ENCODE measurements at regions not wholly inside any gene's neighbourhood (a gene's known extent, or its start where the extent isn't known, plus 50 kb on each side); places are given as distances from the start of the nearest gene placed in this dataset.

- DNase-seq = no peak
These were observed 233.1 kb upstream of the IRX1 start for GRCh38 chr5:3362606-3362910.

GRCh38 chr5:3361811-3362605 is 233.6 kb upstream of the IRX1 start:
- no peak for DNase-seq

- DNase-seq = no peak
These were observed 236.0 kb upstream of the IRX1 start for GRCh38 chr5:3359642-3360041.

DNA sequence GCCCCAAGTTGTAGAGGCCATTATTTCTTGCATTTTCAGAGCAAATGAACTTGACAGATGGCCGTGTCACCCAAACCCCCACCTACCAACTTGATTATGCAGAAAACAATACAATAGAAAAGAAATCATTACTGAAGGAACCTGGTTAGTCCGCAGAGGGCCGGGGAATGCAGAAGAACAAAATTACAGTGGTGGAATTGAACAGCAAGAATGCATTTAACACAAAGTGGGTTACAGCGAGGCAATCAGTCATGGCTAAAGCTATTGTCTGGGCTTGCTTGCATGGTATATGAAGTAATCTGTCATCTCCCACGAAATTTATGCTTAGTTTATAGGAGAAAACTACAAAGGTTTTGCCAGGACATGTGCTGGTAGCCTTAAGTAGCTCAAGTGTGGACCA is 238.3 kb upstream of the IRX1 start:
- no peak for DNase-seq

- no peak for DNase-seq
These were observed 239.6 kb upstream of the IRX1 start for GRCh38 chr5:3356016-3356415.

- no peak for DNase-seq
These were observed 240.5 kb upstream of the IRX1 start for GRCh38 chr5:3355126-3355525.

GRCh38 chr5:3354606-3355005 is 241.0 kb upstream of the IRX1 start:
- DNase-seq = no peak

DNA sequence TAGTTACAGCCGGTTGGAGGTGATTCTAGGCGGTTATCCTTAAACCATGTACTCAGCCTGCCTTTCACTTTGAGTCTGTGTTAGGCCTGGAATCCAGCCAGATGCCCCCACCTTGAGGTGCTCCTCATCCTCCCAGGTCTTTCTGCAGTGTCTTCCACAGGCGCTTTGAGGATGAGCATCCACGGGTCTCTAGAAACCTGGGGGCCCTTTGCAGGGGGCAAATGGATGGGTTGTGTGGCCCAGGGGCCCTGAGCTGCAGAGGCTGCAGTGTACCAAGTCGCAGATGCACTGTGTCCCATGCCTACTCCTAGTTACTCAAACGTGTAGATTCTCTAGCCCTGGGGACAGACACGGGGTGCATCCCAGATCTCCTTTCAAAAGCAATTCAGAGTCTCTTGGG is 242.1 kb upstream of the IRX1 start:
- no peak for DNase-seq

- DNase-seq = no peak
These were observed 242.9 kb upstream of the IRX1 start for GRCh38 chr5:3352711-3353110.

DNA sequence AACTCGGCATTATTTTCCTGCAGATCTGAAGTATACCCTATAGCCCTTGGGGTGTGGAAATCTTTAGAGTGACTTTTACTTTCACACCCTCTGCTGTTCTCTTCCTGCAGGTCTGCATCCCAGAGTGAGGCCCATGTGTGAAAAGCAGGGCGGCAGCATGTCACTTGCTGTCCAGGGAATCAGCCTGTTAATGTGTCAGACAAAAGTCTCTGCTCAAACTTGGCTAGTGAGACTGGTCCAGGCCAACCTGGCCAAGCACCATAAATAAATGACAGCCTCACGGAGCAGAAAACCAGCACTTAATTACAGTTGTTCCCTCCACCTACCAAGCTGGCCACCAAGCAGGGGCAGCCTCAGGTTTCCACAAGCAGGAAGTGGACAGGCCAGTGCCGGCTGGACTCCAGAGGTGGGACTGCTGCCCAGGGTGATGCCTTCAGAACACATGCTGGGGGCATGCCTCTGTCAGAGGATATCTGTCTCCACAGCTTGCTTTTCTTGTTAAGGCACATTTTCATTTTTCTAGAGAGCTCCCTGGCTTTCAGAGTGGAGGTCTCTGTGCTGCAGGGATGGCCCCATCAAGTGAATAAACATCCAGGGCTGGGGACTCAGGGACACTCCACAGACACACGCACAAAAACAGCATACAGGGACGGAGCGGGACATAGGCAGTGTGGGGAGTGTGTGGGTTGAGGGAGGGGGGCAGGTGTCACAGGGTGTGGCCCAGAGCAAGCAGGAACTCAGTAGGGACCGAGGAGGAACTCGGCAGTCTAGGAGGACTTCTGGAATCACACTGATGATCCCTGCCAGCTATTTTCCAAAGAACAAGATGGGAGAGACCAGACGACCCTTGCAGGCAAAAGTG is 243.8 kb upstream of the IRX1 start:
- DNase-seq = no peak

DNA sequence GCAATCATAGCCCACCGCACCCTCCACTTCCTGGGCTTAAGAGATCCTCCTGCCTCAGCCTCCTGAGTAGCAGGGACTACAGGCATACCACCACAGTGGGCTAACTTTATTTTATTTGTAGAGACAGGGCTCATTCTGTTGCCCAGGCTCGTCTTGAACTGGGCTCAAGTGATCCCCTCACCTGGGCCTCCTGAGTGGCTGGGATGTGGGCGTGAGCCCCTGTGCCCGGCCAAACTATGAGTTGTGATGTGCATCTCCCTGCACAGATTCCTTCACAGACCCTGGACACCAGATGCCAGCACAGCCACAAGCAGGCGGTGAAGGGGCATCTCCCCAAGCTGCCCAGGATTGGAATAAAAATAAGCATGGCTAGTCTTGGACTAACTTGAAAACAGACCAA is 244.9 kb upstream of the IRX1 start:
- no peak for DNase-seq

- DNase-seq = no peak
These were observed 245.7 kb upstream of the IRX1 start for GRCh38 chr5:3349704-3350565.

- no peak for DNase-seq
These were observed 246.8 kb upstream of the IRX1 start for GRCh38 chr5:3348576-3349535.

DNA sequence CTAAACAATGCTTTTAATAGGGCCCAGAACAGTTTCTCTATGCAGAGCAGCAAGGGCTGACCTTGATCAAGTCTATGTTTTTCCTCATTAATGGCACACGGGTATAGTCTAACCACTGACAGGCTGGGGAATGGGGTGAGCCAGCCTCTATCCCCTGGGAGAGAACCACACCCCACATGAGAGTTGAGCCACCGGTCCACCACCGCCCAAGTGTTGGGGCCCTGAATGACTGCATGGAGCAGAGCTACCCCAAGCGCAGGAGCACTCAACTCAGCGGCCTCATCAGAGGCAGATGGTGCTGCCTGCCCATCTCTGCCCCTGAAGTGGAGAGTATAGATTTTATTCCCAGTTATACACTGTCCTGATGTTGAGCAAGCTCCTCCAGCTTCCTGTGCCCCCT is 247.9 kb upstream of the IRX1 start:
- DNase-seq = no peak

- no peak for DNase-seq
These were observed 249.4 kb upstream of the IRX1 start for GRCh38 chr5:3346111-3346820.

- DNase-seq = no peak
These were observed 250.4 kb upstream of the IRX1 start for GRCh38 chr5:3345195-3345594.

DNA sequence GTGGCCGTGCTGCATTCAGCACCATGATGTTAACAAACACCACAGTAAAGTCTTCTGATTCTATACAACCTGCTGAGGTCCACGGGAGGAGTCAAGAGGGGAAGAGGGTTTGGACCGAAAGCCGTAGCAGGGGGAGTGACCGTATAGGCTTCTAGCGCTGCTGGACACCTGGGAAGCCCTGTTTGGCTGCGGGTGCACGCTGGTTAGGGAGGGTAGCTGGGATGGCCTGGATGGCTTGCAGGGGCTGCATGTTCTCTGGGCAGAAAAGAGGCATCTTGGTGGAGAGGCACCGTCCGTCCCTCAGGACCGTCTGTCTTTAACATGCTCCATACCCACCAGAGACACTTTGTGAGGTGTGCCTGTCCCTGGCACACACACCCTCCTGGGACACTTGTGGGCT is 251.0 kb upstream of the IRX1 start:
- no peak for DNase-seq

GRCh38 chr5:3343911-3344310 is 251.7 kb upstream of the IRX1 start:
- DNase-seq = no peak

GRCh38 chr5:3343211-3343610 is 252.4 kb upstream of the IRX1 start:
- DNase-seq = no peak

DNA sequence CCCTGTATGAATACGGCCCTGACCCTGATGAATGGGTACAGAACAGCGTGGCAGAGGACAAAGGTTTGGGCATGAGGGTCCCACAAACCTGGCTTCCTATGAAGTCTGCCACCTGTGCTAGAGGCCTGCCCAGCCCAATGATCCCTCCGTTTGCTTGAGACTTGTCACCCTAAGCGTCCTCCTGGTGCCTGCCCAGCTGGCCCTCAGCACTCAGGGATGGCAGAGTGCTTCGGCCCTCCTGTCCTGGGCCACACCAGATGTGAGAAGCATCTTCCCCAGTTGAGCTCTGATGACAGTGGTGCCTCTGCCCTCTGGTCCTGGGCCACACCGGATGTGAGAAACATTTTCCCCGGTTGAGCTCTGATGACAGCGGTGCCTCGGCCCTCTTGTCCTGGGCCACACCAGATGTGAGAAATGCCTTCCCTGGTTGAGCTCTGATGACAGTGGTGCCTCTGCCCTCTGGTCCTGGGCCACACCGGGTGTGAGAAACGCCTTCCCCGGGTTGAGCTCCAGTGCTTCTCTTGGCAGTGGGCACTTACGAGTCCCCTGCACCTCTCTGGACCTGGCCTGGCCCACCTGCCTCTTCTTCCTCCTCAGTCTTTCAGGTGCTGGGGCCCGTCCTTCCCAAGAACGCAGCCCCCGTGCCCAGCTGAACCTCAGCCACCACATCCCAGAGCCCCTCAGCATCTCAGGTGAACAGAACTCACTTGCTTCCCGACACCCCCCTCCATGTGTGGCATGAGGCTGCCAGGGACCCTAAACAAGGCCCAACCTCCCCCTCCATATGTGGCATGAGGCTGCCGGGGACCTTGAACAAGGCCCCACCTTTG is 253.1 kb upstream of the IRX1 start:
- DNase-seq = no peak
